GM19452 (cell line): ENCODE measurements at regions not wholly inside any gene's neighbourhood (a gene's known extent, or its start where the extent isn't known, plus 50 kb on each side); places are given as distances from the start of the nearest gene placed in this dataset.

Experiments
- ATAC-seq: cut with Tn5 transposase; IDR thresholded peaks from one replicate; pipeline ENCODE4 v1.9.1; 2021; ENCODE audit not compliant: unreplicated experiment

DNA sequence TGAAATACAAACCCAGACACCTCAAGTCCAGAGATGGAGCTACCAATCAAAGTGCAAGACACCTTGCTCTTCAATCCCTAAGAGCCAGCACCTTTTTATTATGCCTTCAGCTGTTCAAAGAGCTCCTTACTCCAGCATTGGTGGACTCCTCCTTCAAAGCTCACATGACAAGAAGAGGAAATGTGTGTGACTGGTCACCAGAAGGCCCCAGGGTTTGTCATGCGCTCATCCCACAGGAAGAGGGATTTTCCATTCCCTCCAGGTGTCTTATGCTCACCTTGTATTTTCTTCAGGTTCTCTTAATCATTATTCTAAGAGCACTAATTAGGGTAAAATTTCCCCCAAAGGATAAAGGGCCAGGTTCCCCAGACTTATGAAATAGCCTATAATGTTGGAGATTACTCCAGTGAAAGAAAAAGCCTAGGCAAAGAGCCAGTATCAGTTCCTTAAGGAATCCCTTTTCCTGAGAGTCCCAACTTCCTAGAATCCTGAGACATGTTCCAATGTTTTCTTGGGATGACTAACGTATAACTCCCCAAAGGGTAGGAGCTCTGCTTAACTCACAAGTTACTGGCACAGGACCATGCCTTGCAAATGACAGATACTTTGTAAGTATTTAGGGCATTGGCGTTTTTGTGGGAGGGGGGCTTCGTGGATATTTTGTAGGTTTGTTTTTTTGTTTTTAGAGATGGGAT is 56.9 kb upstream of the SOX9 start:
- no peak for ATAC-seq

DNA sequence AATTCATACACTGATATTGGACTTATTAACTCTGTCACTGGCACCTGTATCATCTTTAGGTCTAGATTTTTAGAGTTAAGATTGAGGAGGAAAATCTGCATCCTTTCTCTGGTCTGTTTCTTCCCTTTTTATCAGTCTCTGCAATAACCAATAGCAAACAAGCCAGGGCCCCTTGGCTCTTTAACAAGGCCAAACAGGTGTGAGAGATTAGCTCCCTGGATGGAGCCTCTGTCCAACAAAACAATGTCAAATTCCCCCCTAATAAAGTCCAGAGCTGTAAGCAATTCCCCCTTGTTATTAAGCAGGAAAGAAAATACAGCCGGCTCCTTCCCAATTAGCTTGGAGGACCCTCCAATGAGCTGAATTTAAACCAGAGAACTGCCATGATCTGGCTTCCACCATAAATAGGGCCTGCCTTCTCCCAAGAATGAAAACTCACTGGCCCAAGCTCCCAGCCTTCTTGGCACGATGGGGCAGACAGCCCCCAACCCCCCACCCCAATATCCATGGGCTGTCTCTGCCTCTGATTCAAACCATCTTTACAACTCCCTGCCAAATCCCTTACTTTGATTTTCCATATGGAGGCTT is 56.1 kb upstream of the SOX9 start:
- ATAC-seq, result no peak

- no peak for ATAC-seq
Observed at GRCh38 chr17:72065556-72065955, 55.3 kb upstream of the SOX9 start.

- no peak for ATAC-seq
Observed at GRCh38 chr17:72068643-72069042, 52.2 kb upstream of the SOX9 start.

- no peak for ATAC-seq
Observed at GRCh38 chr17:72069586-72070202, 51.1 kb upstream of the SOX9 start.
